ENCODE measurements at regions not wholly inside any gene's neighbourhood (a gene's known extent, or its start where the extent isn't known, plus 50 kb on each side); places are given as distances from the start of the nearest gene placed in this dataset.

GRCh38 chr15:69628256-69629093, 175.9 kb downstream of the RPLP1 start:
- DNase-seq = peak; percentile 49

- DNase-seq = no peak
These were observed 177.1 kb downstream of the RPLP1 start for GRCh38 chr15:69629631-69630161.

GRCh38 chr15:69631005-69631404, 178.4 kb downstream of the RPLP1 start:
- DNase-seq = no peak

- DNase-seq = no peak
These were observed 179.4 kb downstream of the RPLP1 start for GRCh38 chr15:69631978-69632377.

- DNase-seq = no peak
These were observed 182.2 kb downstream of the RPLP1 start for GRCh38 chr15:69634860-69635259.

GRCh38 chr15:69636169-69636915, 183.7 kb downstream of the RPLP1 start:
- no peak for DNase-seq

GRCh38 chr15:69637818-69638217, 185.2 kb downstream of the RPLP1 start:
- no peak for DNase-seq

- no peak for DNase-seq
These were observed 190.9 kb downstream of the RPLP1 start for GRCh38 chr15:69643476-69643875.

GRCh38 chr15:69643971-69644370, 191.4 kb downstream of the RPLP1 start:
- no peak for DNase-seq

- no peak for DNase-seq
These were observed 192.3 kb downstream of the RPLP1 start for GRCh38 chr15:69644876-69645275.

- DNase-seq = no peak
These were observed 194.5 kb downstream of the RPLP1 start for GRCh38 chr15:69647142-69647513.

GRCh38 chr15:69648212-69648611, 195.6 kb downstream of the RPLP1 start:
- no peak for DNase-seq

GRCh38 chr15:69648775-69649735, 196.4 kb downstream of the RPLP1 start:
- DNase-seq = no peak

- DNase-seq = no peak
These were observed 199.7 kb downstream of the RPLP1 start for GRCh38 chr15:69652293-69652692.

GRCh38 chr15:69652751-69653305, 200.2 kb downstream of the RPLP1 start:
- no peak for DNase-seq

- no peak for DNase-seq
These were observed 200.7 kb downstream of the RPLP1 start for GRCh38 chr15:69653306-69653705.

GRCh38 chr15:69653846-69654245, 201.2 kb downstream of the RPLP1 start:
- no peak for DNase-seq

GRCh38 chr15:69656271-69657030, 203.8 kb downstream of the RPLP1 start:
- no peak for DNase-seq

GRCh38 chr15:69657626-69658025, 205.0 kb downstream of the RPLP1 start:
- no peak for DNase-seq

GRCh38 chr15:69658411-69658945, 205.9 kb downstream of the RPLP1 start:
- DNase-seq = no peak

All from occipital lobe (tissue), 1 donor.